ENCODE measurements at regions not wholly inside any gene's neighbourhood (a gene's known extent, or its start where the extent isn't known, plus 50 kb on each side); places are given as distances from the start of the nearest gene placed in this dataset.

DNA sequence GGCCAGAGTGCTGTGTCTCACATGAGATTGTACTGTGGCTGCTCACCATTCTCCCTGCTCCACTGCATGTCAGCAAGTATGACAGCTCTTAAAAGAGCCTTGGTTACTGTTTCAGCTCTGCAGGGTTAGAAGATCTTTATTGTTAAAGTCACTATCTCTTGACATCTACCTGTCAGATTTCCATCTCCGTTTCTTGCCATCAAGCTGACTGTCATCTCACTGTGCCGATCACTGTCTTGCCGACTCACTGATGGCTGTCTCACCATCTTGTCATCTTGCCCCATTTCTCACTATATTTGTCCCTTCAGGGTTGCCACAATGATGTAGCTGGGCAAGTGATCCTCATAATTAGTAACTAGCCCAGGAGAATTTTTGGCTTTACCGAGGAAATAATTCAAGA lies 800.9 kb upstream of the CDH7 start:
- Histone ChIP-seq H3K27ac (ENCODE audit: low read depth, low read length) (no peak overlapping the region), H3K4me3 (ENCODE audit: low read length) (no peak overlapping the region), H3K4me1 (ENCODE audit: control insufficient read depth, insufficient read depth, low read length) (no peaks in the 10 kb centered on the region), H3K36me3 (ENCODE audit: control insufficient read depth, insufficient read depth, low read length) (no peaks in the 10 kb centered on the region), H3K27me3 (ENCODE audit: control insufficient read depth, insufficient read depth, low read length, poor library complexity, severe bottlenecking) (no peaks in the 10 kb centered on the region), H3K9ac (ENCODE audit: extremely low read depth, low read length, poor library complexity, severe bottlenecking) (no peak overlapping the region), H3K9me3 (ENCODE audit: control insufficient read depth, low read length) (peaks cover 30% of the 10 kb centered on the region)
- TF ChIP-seq CTCF (conservative IDR thresholded peaks at IDR 0.05): no peak
- DNase-seq: no peak
- no peaks in the 10 kb centered on the region for H3K36me3 Mint-ChIP-seq (ENCODE audit: low read depth)
- H3K4me3 Mint-ChIP-seq: no peak overlapping the region
- H3K9me3 Mint-ChIP-seq: peaks cover 31% of the 10 kb centered on the region
- no peak overlapping the region for H3K27ac Mint-ChIP-seq
- 97 to 100% methylated on average over 2 to 4 of the region's 4 CpGs for WGBS, 2 experiments (ENCODE audit: insufficient coverage in 1 of 2, insufficient read length in 1 of 2)
- H3K27me3 Mint-ChIP-seq (ENCODE audit: insufficient read depth): no peaks in the 10 kb centered on the region
- H3K4me1 Mint-ChIP-seq: no peaks in the 10 kb centered on the region

DNA sequence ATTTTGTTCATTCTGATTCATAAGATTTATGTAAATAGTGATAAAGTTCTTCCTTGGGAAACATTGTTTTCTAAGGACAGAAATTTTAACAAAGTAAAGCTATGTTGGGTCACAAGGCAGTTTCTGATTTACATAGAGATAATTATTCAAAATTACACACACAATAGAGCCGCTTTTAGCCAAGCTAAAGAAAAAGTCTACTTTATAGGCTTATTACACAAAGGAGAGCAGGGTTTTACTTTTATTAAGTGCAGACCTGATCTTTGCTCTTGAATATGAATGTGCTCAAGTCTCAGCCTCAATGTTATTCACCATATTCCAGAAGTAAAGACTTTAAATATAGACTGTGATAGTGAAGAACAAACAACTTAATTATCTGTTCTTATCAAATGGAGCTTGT lies 787.8 kb upstream of the LINC00305 start:
- Histone ChIP-seq H3K9ac (ENCODE audit: extremely low read depth, low read length, poor library complexity, severe bottlenecking) (no peak overlapping the region), H3K27me3 (ENCODE audit: control insufficient read depth, insufficient read depth, low read length, poor library complexity, severe bottlenecking) (no peaks in the 10 kb centered on the region), H3K4me3 (ENCODE audit: low read length) (no peak overlapping the region), H3K9me3 (ENCODE audit: control insufficient read depth, low read length) (no peaks in the 10 kb centered on the region), H3K36me3 (ENCODE audit: control insufficient read depth, insufficient read depth, low read length) (no peaks in the 10 kb centered on the region), H3K27ac (ENCODE audit: low read depth, low read length) (no peak overlapping the region), H3K4me1 (ENCODE audit: control insufficient read depth, insufficient read depth, low read length) (no peaks in the 10 kb centered on the region)
- WGBS, 2 experiments (ENCODE audit: insufficient coverage in 1 of 2, insufficient read length in 1 of 2): no CpG with 5 or more reads among the region's 1 CpG
- Mint-ChIP-seq H3K36me3 (ENCODE audit: low read depth) (no peaks in the 10 kb centered on the region), H3K4me3 (no peak overlapping the region), H3K9me3 (no peaks in the 10 kb centered on the region), H3K27ac (no peak overlapping the region), H3K27me3 (ENCODE audit: insufficient read depth) (no peaks in the 10 kb centered on the region), H3K4me1 (no peaks in the 10 kb centered on the region)
- no peak for DNase-seq
- TF ChIP-seq CTCF (conservative IDR thresholded peaks at IDR 0.05): no peak

DNA sequence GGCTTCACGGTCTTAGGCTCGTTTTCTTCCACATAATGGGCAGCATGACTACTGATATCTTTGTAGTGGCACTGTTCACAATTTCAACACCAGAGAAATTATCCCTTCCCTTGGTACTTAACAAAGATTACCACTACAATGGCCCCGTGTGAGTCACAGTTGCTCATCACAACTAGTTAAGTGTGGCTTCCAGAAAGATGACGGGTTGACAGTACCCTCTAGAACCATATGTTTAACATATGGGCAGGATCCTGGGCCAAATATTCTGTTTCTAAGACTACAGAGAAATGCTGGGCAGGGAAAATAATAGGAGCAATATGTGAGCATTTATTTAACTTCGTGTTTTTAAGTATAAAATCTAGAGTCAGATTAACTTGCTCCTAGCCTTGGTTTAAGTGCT lies 780.1 kb upstream of the LINC00305 start:
- Histone ChIP-seq H3K4me3 (ENCODE audit: low read length) (no peak overlapping the region), H3K36me3 (ENCODE audit: control insufficient read depth, insufficient read depth, low read length) (no peaks in the 10 kb centered on the region), H3K4me1 (ENCODE audit: control insufficient read depth, insufficient read depth, low read length) (no peaks in the 10 kb centered on the region), H3K27ac (ENCODE audit: low read depth, low read length) (no peak overlapping the region), H3K9ac (ENCODE audit: extremely low read depth, low read length, poor library complexity, severe bottlenecking) (no peak overlapping the region), H3K9me3 (ENCODE audit: control insufficient read depth, low read length) (no peaks in the 10 kb centered on the region), H3K27me3 (ENCODE audit: control insufficient read depth, insufficient read depth, low read length, poor library complexity, severe bottlenecking) (no peaks in the 10 kb centered on the region)
- TF ChIP-seq CTCF (conservative IDR thresholded peaks at IDR 0.05): no peak
- no peak overlapping the region for H3K4me3 Mint-ChIP-seq
- 85 to 95% methylated on average over 3 to 5 of the region's 5 CpGs for WGBS, 2 experiments (ENCODE audit: insufficient coverage in 1 of 2, insufficient read length in 1 of 2)
- H3K9me3 Mint-ChIP-seq: no peaks in the 10 kb centered on the region
- no peak overlapping the region for H3K27ac Mint-ChIP-seq
- DNase-seq: no peak
- no peaks in the 10 kb centered on the region for H3K27me3 Mint-ChIP-seq (ENCODE audit: insufficient read depth)
- H3K36me3 Mint-ChIP-seq (ENCODE audit: low read depth): no peaks in the 10 kb centered on the region
- no peaks in the 10 kb centered on the region for H3K4me1 Mint-ChIP-seq

All from endodermal cell (in vitro differentiated cells).